ENCODE measurements at regions not wholly inside any gene's neighbourhood (a gene's known extent, or its start where the extent isn't known, plus 50 kb on each side); places are given as distances from the start of the nearest gene placed in this dataset.

DNA sequence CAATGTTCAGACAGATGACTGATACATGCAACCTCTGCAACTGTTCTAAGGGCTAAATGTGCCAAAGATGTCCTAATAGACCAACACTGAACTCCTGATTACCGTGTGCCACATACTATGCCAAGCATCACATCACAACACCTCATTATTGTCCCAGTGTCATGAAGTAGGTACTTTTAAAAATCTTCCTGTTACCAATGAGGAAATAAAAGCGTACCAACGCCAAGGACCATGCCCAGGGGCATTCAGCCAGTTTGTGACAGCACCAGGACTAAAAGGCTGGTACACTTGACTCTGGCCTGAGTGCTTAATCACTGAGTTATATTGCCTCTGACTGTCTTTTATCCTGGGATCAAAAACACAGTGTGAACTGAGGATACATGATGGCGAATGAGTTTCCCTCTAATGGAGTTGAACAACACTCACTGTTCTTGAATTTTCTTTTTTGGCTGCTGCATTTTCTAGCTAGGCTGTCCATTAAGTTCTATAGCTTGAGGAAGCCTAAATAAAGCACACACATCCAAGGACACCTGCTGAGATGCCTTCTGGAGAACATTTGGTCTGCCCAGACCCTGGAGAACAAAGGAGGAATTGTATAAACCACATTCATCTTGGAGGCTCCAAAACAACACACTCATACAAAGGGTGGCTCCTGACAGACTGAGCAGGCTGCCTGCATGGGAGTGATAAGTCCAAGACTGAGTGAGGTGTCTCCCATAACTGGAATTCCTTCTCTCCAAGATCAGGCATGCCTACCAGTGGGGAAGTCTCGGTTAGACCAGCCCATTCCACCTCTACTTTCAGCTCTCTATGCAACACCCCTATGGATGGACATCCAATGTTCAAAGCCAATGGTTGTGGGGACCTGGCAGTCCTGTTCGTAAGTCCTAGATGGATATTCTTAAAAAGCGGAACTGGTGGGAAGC is 126.7 kb upstream of the PRICKLE2 start:
- DNase-seq = no peak

DNA sequence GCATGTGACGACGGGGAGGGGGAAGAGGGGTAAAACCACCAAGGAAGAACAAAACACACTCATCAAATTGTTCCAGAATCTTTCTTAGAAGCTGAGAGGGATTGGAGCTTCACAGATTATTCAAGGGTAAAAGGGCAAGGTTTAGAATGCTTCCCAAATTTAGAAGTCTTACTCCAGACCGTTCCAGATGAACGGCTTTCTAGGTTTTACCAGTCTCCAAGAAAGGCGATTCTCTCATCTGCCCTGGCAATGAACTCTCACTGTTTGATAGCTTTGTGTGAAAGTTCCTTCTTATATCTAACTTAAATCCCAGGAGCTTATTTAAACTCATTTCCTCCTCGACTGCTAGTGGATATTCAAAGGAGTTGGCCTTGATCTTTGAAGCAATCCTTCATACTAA is 124.3 kb upstream of the PRICKLE2 start:
- no peak for DNase-seq

DNA sequence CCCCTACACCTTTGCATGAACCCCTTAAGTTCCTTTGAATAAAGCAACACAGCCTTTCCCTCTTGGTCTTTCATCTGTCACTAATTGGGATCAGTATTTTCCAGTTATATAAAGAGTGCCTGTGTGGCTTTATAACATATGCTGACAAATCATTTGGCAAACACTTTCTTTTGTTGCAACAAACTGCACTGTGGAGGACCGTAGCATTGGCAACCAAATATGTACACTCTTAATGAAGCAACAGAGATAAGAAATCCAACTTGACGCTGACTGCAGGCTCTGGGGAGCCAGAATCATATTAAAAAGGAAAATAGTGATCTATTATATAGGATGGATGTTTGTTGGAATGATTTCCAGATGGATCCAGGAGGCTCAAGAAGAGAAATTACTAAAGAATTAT is 120.1 kb upstream of the PRICKLE2 start:
- DNase-seq = no peak

DNA sequence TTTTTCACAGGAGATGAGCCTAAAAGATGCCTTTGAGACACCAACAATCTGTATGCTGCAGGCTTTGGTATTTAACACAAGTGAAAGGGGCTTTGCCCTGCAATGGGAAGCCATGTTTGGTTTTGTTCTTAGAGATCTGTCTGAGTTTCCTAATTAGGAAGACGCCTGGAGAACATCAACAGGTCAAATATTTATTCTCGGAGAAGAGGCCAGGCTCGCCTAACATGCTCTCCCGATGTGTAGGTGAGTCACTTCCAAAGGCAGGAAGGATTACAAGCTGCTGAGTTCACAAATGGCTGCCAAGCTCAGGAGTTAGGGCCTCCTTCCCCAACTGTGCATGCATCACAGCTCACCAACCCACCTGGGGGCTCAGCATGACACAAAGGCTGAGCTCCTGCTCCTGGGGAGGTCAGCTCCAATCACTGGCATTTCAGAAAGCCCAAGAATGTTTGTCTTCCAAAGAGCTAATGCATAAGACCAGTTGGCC is 119.5 kb upstream of the PRICKLE2 start:
- DNase-seq = no peak

DNA sequence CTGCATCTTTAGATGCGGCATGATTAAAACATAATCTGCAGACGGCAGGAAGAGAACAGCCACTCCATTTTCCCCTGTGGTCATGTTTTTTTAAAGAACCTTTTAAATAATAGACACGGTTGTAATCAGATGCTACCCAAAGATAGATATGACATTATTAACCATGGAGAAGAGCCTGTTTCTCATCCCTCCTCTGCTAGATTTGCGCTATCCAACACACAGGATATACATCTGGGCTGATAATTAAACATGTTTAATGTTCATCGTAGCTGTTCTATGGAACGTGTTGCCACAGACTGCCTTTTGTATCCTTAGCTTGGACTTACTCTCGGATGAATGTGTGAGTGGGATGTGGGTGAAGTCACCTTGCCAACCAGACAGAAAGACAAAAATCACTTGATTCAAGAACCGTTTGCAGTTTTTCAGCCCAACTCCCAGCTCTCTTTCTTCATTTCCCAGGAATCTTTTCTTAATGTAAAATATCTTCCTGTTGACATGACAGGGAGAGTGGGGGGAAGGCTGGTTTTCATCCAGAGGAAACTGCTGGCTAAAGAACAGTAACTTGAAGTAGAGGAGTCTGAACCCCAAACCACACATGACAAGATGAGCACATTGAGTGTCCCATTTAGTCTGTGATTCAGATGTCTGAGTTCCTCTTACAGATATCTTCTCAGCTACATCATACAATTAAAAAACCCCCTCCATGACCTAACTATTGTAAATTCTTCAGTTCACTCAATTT is 118.6 kb upstream of the PRICKLE2 start:
- DNase-seq = no peak

DNA sequence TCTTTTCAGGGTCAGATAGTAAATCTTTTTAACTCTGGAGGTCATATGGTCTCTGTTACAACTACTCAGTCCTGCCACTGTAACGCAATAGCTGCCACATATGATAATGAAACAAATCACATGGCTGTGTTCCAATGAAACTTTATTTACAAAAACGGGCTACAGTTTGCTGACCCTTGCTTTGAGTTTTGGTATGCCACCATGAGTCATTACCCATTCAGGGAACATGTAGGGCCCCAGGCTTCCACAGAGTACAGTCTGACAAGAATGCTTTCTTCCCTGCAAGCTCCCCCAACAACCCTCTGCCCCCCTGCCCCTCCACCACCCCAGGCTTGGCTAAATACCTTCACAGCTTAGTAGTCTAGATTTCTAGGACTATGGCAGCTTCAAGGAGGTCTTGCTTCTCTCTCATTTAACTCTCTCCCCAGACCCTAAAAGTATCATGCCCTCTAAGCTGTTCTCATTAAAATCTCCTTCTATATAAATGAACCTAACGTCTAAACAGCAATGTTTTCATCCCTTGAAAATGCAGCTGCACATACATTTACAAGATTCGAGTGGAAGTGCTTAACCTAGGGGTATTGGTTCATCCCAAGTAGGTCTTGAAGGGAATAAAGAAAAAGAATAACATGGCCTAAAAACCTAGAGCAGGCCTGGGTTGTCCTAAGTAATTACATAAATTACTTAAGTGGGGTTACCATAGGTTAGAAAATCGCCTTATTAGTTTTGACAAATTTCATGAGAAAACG is 117.8 kb upstream of the PRICKLE2 start:
- DNase-seq = no peak

DNA sequence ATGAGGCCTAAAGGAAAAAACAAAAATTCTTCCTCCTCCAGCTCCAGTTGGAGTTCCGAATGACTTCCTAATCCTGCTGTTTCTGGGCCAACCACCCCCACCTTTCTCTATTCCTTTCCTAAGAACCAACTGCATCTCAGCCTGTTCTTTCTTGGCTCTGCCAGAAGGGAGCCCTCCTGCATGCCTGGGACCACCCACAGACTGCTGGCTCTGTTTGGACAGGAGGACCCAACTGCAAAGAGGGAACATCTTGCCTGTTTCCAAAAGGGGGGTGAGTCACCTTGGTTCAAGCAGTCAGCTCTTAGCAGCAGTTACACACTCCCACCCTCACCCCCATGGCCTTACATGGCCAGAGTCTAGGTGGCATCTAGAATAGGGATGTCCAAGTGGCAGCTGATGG is 116.0 kb upstream of the PRICKLE2 start:
- DNase-seq = no peak

DNA sequence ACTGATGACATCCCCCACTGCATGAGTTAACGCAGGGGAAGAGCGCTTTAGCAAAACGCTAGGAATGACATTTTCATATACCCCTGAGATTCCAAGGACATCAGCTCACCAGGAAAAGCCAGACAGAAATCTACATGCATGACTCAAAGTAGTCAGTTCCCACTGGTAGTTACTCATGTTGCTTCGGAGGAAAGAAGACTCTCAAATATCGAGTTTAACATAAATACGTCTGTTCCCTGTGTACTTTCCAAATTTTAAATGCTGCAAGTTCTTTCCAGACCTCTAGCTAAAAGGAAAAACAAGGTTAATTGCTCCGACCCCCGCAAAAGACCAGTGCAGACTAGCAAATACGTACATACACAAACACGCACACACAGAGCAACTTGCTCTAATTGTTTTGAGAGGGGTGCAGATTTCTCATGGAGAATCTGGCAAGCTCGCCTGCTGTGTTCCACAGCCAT is 115.4 kb upstream of the PRICKLE2 start:
- DNase-seq = no peak

DNA sequence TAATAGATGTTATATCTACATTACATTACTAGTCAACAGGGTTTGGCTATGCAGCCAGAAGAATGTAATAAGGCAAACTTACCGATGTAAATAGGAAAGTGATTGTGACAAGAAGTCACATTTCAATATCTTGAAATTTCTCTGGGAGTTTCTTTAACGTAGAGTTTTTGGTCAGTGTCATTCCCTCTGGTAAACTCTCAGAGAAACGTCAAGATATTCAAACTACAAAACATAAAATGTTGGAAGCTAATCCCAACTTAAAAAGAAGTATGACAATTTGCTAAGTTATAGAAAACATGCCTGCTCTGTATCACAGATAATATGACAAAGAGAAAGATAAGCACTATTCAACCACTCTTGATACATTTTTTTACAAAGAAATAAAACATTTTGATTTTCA is 111.2 kb upstream of the PRICKLE2 start:
- DNase-seq = no peak

DNA sequence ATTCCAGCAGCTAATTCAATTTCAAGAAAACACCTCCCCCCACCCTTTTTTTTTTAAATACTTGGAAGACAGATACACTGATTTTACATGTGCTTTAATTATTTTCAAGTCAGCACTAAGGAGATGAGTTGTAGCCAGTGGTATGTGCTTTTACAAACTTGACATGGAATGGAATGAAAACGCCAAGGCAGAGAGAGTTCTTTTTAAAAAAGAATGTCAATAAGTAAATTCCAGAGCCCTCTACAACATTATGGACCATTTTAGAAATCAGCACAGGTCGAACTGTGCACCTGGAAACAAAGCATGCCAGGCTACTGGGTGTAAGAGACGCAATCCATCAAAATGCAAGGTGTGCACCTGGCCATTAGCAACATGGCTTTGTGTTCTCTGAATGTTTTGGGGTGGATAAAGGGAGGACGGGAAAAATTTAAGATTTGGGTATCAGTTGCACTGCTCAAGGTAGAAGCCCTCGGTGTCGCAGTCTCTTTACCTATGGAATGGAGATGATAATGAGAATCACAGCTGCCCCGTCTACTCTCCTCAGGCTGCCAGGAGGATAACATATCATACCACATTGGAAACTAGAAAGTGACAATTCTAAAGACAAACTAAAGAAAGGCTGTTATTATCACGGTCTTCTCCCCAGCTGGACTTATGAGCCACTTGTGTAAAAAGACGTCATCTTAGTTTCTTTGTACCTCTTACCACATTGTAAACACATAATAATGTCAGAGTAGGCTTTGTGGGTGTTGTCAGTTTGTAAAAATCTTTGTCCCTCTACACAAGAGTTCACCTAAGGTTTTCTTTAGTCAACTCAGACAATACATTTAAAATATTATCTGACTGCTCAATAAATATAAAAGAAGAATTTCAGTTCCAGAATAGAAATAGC is 107.4 kb upstream of the PRICKLE2 start:
- DNase-seq = no peak

DNA sequence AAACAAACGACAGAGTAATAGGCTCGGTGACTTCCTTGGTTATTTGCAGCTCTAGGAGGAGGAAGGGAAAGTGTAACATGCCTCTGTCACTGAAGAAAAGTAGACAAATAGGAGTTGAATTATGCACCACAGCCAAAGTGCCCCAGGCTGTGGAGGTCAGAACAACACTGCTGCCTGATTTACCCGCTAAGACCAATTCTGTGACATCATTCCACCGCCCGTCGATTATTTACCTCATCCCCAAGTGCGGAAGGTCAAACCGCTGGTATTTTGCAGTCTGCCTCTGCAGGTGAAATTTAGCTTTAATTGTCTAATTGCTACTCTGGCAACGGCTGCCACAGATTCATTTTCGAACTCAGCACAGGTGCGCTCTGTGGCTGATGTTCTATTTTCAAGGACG is 106.3 kb upstream of the PRICKLE2 start:
- DNase-seq = no peak

DNA sequence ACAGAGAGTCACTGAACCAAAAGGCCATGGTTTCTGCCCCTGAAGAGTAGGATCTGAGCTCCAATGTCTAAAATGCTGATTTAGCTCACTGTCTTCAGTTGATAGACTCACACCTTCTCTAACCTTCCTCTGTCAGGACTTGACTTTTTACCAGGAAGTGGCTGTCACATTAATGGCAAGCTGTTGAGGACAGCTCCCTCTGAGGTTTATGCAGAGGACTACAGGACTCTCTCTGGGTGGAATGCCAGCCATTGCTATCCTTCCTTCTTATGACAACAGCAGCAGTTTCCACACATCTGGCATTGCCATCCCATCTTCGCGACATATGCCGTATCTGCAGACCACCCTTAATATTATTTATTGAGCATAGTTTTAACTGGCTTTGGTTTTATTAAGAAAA is 103.8 kb upstream of the PRICKLE2 start:
- no peak for DNase-seq

DNA sequence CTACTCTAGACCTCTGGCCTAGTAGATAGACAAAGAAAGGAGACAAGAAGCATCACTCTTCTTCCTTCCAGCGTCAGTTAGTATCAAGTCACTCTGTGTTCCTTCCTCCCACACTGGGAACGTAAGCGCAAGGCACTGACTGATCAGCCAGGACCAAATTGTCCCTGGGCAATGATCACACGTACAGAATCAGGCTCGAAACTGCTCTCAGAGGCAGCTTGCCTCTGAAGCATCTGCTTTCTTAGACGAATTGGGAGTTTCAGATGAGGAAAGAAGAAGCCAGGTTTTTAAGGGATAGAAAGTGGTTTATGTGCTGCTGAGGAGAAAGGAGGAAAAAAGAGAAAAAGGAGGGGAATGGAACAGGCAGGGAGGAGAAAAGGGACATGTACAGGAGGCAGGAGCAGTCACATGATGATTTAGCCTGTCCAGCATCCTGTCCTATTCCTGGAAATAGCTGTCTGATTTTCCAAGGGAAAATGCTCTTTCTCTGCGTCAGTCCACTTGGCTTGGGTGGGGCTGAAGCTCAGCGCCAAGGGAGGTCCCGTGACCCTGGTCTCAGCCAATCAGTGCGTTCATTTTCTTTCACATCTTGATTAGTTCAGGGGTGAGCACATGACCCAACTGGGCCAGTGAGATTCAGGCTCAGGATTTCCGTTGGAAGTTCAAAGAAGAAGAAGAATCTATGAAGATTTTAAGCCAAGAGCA is 102.0 kb upstream of the PRICKLE2 start:
- DNase-seq = no peak

DNA sequence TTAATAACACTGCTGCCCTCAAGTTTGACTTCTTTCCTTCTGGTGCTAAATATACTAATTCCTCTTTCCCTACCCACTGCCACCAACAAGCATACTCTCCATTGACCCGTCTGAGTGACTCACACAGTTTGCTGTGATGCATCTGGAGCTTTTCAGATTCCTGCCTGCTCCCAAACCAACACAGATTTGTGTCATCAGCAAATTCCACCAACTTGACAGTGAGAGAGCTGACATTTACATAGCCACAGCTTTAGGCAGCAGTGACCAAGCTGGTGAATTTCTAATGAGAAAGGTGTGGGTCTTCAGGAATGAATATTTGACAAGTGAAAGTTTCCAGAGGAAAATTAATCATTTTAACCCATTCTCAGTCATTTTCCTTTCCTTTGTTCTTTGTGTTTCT is 96.5 kb upstream of the PRICKLE2 start:
- DNase-seq = no peak

DNA sequence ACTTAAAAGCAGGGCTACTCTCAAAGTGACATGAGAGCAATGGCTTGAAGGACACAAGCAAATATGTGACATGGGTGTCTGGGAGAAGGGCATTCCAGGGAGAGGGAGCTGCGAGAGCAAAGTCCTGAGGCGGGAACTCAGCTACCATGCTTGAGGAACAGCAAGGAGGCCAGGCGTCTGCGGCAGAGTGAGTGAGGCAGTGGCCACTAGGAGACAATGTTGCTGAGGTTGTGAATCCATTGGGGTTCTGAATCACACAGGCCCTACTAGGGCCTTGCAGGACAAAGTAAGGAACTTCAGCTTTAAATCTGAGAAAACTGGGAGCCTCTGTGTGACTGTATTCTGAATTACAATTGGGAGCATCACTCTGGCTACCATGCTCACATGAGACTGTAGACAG is 94.1 kb upstream of the PRICKLE2 start:
- no peak for DNase-seq

DNA sequence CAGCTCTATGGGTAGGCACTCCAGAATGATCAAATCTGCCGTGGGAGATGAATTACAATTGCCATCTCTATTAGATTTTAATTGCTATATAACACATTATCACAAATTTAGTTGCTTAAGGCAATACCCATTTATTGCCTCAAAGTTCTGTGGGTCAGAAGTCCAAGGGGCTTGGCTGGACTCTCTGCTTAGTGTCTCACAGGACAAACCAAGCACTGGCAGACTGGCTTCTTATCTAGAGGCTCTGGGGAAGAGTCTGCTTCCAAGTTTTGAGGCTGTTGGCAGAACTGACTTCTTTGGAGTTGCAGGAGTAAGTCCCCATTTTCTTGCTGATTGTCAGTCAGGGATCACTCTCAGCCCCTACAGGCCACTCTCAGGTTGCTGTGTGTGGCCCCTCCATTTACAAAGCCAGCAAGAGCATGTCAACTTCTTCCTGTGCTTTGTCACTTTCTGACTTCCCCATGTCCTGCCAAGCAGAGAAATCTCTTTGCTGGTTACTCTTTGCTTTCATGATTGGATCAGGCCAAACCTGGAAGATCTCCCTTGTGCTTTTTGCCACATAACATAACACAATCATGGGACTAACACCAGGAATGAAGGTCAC is 93.5 kb upstream of the PRICKLE2 start:
- no peak for DNase-seq

DNA sequence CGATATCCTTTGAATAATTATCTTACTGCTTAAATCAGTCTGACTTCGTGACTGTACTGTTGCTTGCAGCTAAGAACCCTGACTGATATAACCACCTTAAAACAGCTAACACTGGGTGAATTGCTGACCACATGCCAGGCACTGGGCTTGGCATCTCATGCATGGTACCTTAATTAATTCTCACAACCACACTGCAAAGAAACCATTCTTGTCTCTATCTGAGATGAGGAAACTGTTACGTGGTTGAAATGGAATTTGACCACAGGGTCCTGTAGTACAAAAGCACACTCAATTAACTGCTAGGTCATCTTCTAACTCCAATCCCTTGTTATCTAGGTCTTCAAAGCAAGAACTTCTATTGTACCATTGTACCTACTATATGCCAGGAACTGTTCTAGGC is 92.7 kb upstream of the PRICKLE2 start:
- DNase-seq = no peak

DNA sequence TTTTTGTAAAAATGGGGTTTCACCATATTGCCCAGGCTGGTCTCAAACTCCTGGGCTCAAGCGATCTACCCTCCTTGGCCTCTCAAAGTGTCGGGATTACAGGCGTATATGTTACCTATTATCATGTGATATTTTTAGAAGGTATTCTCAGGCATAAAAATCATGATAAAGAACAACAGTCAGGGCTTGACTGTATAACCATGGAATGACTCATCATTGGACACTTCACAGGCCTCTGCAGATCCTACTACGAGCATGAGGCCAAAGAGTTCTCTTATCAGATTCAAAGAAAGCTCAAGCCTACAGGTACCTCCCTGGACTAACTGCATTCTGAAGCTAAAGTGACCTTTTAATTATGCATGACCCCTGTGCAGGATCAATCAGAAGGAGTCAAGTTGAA is 91.7 kb upstream of the PRICKLE2 start:
- DNase-seq = no peak

DNA sequence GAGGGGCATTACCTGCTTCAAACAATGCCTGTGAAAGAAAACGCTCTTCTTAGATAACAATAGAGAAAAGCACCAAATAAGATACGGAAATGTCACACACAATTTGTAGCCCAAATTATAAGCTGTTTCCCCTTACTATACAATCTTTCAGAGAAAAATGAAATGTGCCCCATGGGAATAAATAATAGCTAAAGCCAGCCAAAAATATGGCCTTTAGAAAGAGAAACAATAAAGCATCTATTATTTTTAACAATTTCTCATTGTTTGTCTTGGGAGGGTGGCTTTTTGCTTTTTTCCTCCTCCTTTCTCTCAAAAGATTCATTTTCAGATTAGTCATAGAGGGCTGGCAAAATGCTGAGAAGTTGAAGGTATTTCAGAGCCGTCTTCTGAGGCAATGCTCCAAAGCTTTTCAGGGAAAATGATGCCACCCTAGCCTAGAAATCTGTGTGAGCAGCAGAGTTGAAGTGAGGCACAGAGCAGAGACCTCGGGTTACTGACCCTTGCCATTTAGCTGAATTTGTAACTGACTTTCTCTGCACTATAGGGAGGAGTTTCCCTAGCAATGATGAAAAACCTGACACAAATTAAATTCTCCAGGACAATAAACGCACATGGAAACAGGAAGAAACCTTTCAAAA is 86.3 kb upstream of the PRICKLE2 start:
- DNase-seq = no peak

DNA sequence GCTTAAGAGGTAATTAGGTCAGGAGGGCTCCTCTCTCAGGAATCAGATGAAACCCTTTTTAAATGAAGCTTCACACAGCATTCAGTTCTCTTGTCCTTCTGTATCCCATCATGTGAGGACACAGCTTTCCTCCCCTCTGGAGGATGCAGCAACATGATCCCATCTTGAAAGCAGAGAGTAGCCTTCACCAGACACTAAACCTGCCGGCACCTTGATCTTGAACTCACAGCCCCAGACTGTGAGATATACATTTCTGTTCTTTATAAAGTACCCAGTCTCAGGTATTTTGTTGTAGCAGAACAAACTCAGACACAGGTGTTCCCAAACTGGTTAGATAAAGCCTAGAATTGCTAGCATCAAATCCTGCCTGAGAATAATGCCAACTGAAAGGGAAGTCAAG is 83.7 kb upstream of the PRICKLE2 start:
- DNase-seq = no peak

DNA sequence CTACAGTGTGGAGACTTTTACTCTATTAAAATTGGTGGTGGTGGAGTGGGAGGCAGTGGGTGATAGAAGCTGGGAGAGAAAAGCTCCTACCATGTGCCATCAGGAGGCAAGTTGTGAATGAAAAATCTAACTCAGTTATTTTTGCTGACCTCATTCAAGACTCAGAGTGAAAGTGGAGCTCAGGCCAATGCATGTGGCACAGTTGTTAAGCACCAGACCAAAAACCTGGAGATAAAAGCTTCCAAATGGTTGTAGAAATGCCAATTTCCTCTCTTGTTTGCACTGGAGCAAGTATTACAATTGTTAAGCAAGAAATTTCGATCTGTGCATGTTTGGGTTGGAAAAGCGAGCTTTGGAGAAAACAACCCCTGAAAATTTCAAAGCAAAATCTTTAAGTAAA is 81.5 kb upstream of the PRICKLE2 start:
- DNase-seq = no peak
